PC-3 (cell line): ENCODE measurements at regions not wholly inside any gene's neighbourhood (a gene's known extent, or its start where the extent isn't known, plus 50 kb on each side); places are given as distances from the start of the nearest gene placed in this dataset.

Source experiments
- ATAC-seq: fragments of 200-7000 bp; cut with Tn5 transposase; 2 replicates; pipeline ENCODE4 v1.9.1; 2020; ENCODE audit warnings: mild to moderate bottlenecking, moderate library complexity
- BruUV-seq: library from RNA; stranded (reverse); fragments of 400-500 nt; replicated peaks from 2 replicates; lab custom pipeline; 2021; lab: Mats Ljungman, UMichigan
- CTCF ChIA-PET: fragments of 300-600 bp; sonication (Branson Sonifier 250); formaldehyde crosslinking; loops from one replicate; lab custom pipeline; 2022; ENCODE audit warnings: antibody characterized with exemption; lab: Charles Lee
- POLR2A ChIA-PET: fragments of 300-600 bp; sonication (Branson Sonifier 250); formaldehyde crosslinking; loops from one replicate; lab custom pipeline; 2022; ENCODE audit warnings: antibody characterized with exemption; ENCODE audit not compliant: unreplicated experiment; lab: Charles Lee
- DNase-seq: peaks from one replicate; pipeline ENCODE4 v3.0.0-alpha.2; 2015
- H2AFZ ChIP-seq: fragments of 300-600 bp; sonication (generic); 2 replicates; pipeline ENCODE4 v1.6.0; 2016; ENCODE audit warnings: antibody characterized with exemption, low read length
- H3F3A ChIP-seq: fragments of 300-600 bp; sonication (generic); one replicate; pipeline ENCODE4 v1.6.0; 2017; ENCODE audit warnings: antibody characterized with exemption, low read length, control low read depth, mild to moderate bottlenecking; ENCODE audit not compliant: unreplicated experiment
- H3K27ac ChIP-seq: fragments of 300-600 bp; sonication (generic); 2 replicates; pipeline ENCODE4 v1.5.1; 2016; ENCODE audit warnings: mild to moderate bottlenecking, low read length
- H3K27me3 ChIP-seq: fragments of 300-600 bp; sonication (generic); 2 replicates; pipeline ENCODE4 v1.6.1; 2016; ENCODE audit warnings: low read length, mixed read lengths
- H3K36me3 ChIP-seq: fragments of 300-600 bp; sonication (generic); 2 replicates; pipeline ENCODE4 v1.6.1; 2016; ENCODE audit warnings: low read depth, mixed run types, low read length, mixed read lengths
- H3K4me1 ChIP-seq: fragments of 300-600 bp; sonication (generic); 2 replicates; pipeline ENCODE4 v1.5.1; 2016; ENCODE audit warnings: low read length; ENCODE audit not compliant: insufficient read depth
- H3K4me2 ChIP-seq: fragments of 300-600 bp; sonication (generic); 2 replicates; pipeline ENCODE4 v1.6.0; 2016; ENCODE audit warnings: low read length
- H3K4me3 ChIP-seq: fragments of 300-600 bp; sonication (generic); 2 replicates; pipeline ENCODE4 v1.5.1; 2016; ENCODE audit warnings: mild to moderate bottlenecking, low read length, mixed read lengths
- H3K79me2 ChIP-seq: fragments of 300-600 bp; sonication (generic); 2 replicates; pipeline ENCODE4 v1.6.1; 2017; ENCODE audit warnings: low read length, mixed read lengths
- H3K9ac ChIP-seq: fragments of 300-600 bp; sonication (generic); 2 replicates; pipeline ENCODE4 v1.6.0; 2016; ENCODE audit warnings: mild to moderate bottlenecking, low read length
- H3K9me2 ChIP-seq: fragments of 300-600 bp; sonication (generic); replicated peaks from 2 replicates; pipeline ENCODE4 v1.6.1; 2016; ENCODE audit warnings: mixed run types, low read length, mixed read lengths
- H3K9me3 ChIP-seq: fragments of 300-600 bp; sonication (generic); 2 replicates; pipeline ENCODE4 v1.6.1; 2016; ENCODE audit warnings: low read length, mixed read lengths
- H4K20me1 ChIP-seq: fragments of 300-600 bp; sonication (generic); 2 replicates; pipeline ENCODE4 v1.6.1; 2016; ENCODE audit warnings: low read length, mixed read lengths
- EZH2 ChIP-seq: fragments of 300-600 bp; sonication (generic); IDR thresholded peaks from one replicate; pipeline ENCODE4 v1.6.1; 2017; ENCODE audit warnings: antibody characterized with exemption, mild to moderate bottlenecking, low read length; ENCODE audit not compliant: unreplicated experiment
- EZH2phosphoT487 ChIP-seq: fragments of 300-600 bp; sonication (generic); IDR thresholded peaks from 2 replicates; pipeline ENCODE4 v1.6.1; 2018; ENCODE audit warnings: mild to moderate bottlenecking, antibody characterized with exemption, low read length, borderline replicate concordance
- intact Hi-C: fragments of 100-400 bp; cut with micrococcal nuclease; formaldehyde crosslinking; loops from 2 replicates; pipeline ENCODE4 v1.9.0; 2023
- TF ChIP-seq, protein P1 (sequence below): fragments of 300-600 bp; sonication (generic); conservative IDR thresholded peaks from 2 replicates; pipeline ENCODE4 v1.5.1; 2017; ENCODE audit warnings: antibody characterized with exemption, low read depth, mild to moderate bottlenecking, low read length

- Histone ChIP-seq H2AFZ (no peak overlapping the region), H4K20me1 (no peaks in the 10 kb centered on the region), H3F3A (no peaks in the 10 kb centered on the region), H3K9me2 (no peaks in the 10 kb centered on the region), H3K27ac (no peak overlapping the region), H3K79me2 (no peaks in the 10 kb centered on the region), H3K4me3 (no peak overlapping the region), H3K4me1 (no peaks in the 10 kb centered on the region), H3K27me3 (no peaks in the 10 kb centered on the region), H3K4me2 (no peak overlapping the region), H3K36me3 (peaks cover 23% of the 10 kb centered on the region), H3K9ac (no peak overlapping the region), H3K9me3 (no peaks in the 10 kb centered on the region)
- ATAC-seq = no peak
- CTCF ChIA-PET = interaction anchor here (0.7 kb wide), 1 partner anchor 58 kb away, joined by 3 read pairs; no protein-coding TSS in a partner anchor
- no peak for TF ChIP-seq EZH2phosphoT487
- TF ChIP-seq, protein P1, sequence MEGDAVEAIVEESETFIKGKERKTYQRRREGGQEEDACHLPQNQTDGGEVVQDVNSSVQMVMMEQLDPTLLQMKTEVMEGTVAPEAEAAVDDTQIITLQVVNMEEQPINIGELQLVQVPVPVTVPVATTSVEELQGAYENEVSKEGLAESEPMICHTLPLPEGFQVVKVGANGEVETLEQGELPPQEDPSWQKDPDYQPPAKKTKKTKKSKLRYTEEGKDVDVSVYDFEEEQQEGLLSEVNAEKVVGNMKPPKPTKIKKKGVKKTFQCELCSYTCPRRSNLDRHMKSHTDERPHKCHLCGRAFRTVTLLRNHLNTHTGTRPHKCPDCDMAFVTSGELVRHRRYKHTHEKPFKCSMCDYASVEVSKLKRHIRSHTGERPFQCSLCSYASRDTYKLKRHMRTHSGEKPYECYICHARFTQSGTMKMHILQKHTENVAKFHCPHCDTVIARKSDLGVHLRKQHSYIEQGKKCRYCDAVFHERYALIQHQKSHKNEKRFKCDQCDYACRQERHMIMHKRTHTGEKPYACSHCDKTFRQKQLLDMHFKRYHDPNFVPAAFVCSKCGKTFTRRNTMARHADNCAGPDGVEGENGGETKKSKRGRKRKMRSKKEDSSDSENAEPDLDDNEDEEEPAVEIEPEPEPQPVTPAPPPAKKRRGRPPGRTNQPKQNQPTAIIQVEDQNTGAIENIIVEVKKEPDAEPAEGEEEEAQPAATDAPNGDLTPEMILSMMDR = no peak
- TF ChIP-seq EZH2 = no peak
- no TSS peak for BruUV-seq
- intact Hi-C loops = no loop called here
- POLR2A ChIA-PET = no interaction called here
- peak; percentile 27 for DNase-seq
These were observed 50.8 kb upstream of the DSN1 start for GRCh38 chr20:36824142-36824940.

- no peaks in the 10 kb centered on the region for H3K27me3 ChIP-seq
- POLR2A ChIA-PET = interaction anchor here (0.6 kb wide), 1 partner anchor 38 kb away, joined by 11 read pairs; a partner anchor contains a TSS
- H3K9ac ChIP-seq = no peak overlapping the region
- H3K79me2 ChIP-seq = no peaks in the 10 kb centered on the region
- H3K36me3 ChIP-seq = peaks cover 23% of the 10 kb centered on the region
- no peak overlapping the region for H2AFZ ChIP-seq
- no peak overlapping the region for H3K4me3 ChIP-seq
- no peaks in the 10 kb centered on the region for H3F3A ChIP-seq
- CTCF ChIA-PET = no interaction called here
- H3K9me3 ChIP-seq = no peaks in the 10 kb centered on the region
- BruUV-seq = no TSS peak
- H3K9me2 ChIP-seq = no peaks in the 10 kb centered on the region
- H3K27ac ChIP-seq = no peak overlapping the region
- ATAC-seq (no peak), DNase-seq (no peak)
- no peaks in the 10 kb centered on the region for H3K4me1 ChIP-seq
- TF ChIP-seq, protein P1 = no peak
- TF ChIP-seq EZH2phosphoT487 (no peak), EZH2 (no peak)
- intact Hi-C loops = no loop called here
- H3K4me2 ChIP-seq = no peak overlapping the region
- no peaks in the 10 kb centered on the region for H4K20me1 ChIP-seq
These were observed 50.4 kb upstream of the TLDC2 start for GRCh38 chr20:36825385-36826104.
